ENCODE measurements at regions not wholly inside any gene's neighbourhood (a gene's known extent, or its start where the extent isn't known, plus 50 kb on each side); places are given as distances from the start of the nearest gene placed in this dataset.

GRCh38 chr13:107928762-107929161 lies 286.6 kb downstream of the LIG4 start:
- Histone ChIP-seq H3K9me1 (ENCODE audit: control insufficient read depth, insufficient read depth, low read length) (no peaks in the 10 kb centered on the region), H3K9ac (ENCODE audit: insufficient read depth in 1 of 2, low read depth in 2 of 2, low read length in 2 of 2) (no peak overlapping the region), H2AFZ (ENCODE audit: low read depth, low read length) (no peak overlapping the region), H3K4me3 (no peak overlapping the region), H3K79me2 (ENCODE audit: control insufficient read depth, insufficient read depth, low read length) (no peaks in the 10 kb centered on the region), H3K27ac (ENCODE audit: extremely low read depth, low read depth, low read length) (no peak overlapping the region), H3K27me3 (ENCODE audit: control insufficient read depth in 2 of 2, insufficient read depth in 2 of 2, low read length in 2 of 2) (no peaks in the 10 kb centered on the region), H3K4me2 (ENCODE audit: insufficient read depth, low read length) (no peak overlapping the region), H3K4me1 (replicated peaks in 1 of 2; ENCODE audit: control insufficient read depth in 2 of 2, insufficient read depth in 2 of 2, low read length in 2 of 2) (peaks cover 0 to 5% of the 10 kb centered on the region in 2 experiments; a peak in 3 of 5 replicates), H3K36me3 (ENCODE audit: control insufficient read depth, insufficient read depth, low read length) (no peaks in the 10 kb centered on the region), H4K20me1 (replicated peaks; ENCODE audit: control insufficient read depth, insufficient read depth, low read length) (no peaks in the 10 kb centered on the region), H3K9me3 (replicated peaks; ENCODE audit: control insufficient read depth, insufficient read depth, low read depth, low read length) (no peaks in the 10 kb centered on the region; the same call in none of the 2 replicates)
- CTCF ChIA-PET (ENCODE audit: low intra/inter-chr PET ratio) = no interaction called here
- 76% methylated on average over 3 of the region's 3 CpGs for WGBS (ENCODE audit: insufficient coverage, low coverage, missing lambda C conversion rate)
- peak in 1 of 2 experiments; percentile 84; a peak in 1 of 4 replicates for TF ChIP-seq MLX (CRISPR knock-in tag; conservative IDR thresholded peaks at IDR 0.05)
- TF ChIP-seq ELF1 (tag; IDR thresholded peaks at IDR 0.05) = no peak
- peak; percentile 66 for TF ChIP-seq HMGXB4 (CRISPR knock-in tag; IDR thresholded peaks at IDR 0.05)
- TF ChIP-seq E2F1 (CRISPR knock-in tag; IDR thresholded peaks at IDR 0.05) = peak; percentile 51; the same call in 1 of the 2 replicates
- TF ChIP-seq STAT6 (CRISPR knock-in tag; IDR thresholded peaks at IDR 0.05) = peak; percentile 64; the same call in 1 of the 2 replicates
- POLR2A ChIA-PET = interaction anchor here (1.2 to 4.1 kb wide), 2 partner anchors 9 to 13 kb away, joined by 3 to 20 read pairs; no protein-coding TSS in a partner anchor
- DNase-seq (ENCODE audit: extremely low read depth in 1 of 4, low spot score in 3 of 4) (peak in 1 of 4 experiments; percentile 37), ATAC-seq (peak; percentile 43), FAIRE-seq (no peak)
- intact Hi-C loops (cut with micrococcal nuclease) = no loop called here
- in situ Hi-C loops (cut with MboI) = no loop called here
- no TSS peak for BruUV-seq (replicated peaks)

All from K562 (cell line).